ENCODE measurements at regions not wholly inside any gene's neighbourhood (a gene's known extent, or its start where the extent isn't known, plus 50 kb on each side); places are given as distances from the start of the nearest gene placed in this dataset.

- Histone ChIP-seq H3K27me3 (ENCODE audit: insufficient read depth, insufficient read length) (no peaks in the 10 kb centered on the region), H3K9ac (ENCODE audit: insufficient read length, low read depth) (no peak overlapping the region), H3K36me3 (ENCODE audit: insufficient read depth, insufficient read length, low read length) (no peaks in the 10 kb centered on the region), H3K4me3 (ENCODE audit: insufficient read length, low read depth) (no peak overlapping the region), H3K9me3 (ENCODE audit: insufficient read depth, low read length) (peaks cover 13% of the 10 kb centered on the region; the same call in 1 of the 2 replicates), H3K4me1 (ENCODE audit: insufficient read depth, insufficient read length) (no peaks in the 10 kb centered on the region)
- TF ChIP-seq SUZ12 (IDR thresholded peaks at IDR 0.05; ENCODE audit: extremely low read depth, insufficient read depth, insufficient read length) (no peak), YY1 (IDR thresholded peaks at IDR 0.05; ENCODE audit: insufficient read depth, insufficient read length) (no peak), ZNF274 (IDR thresholded peaks at IDR 0.05; ENCODE audit: low read depth, low read length) (no peak)
- DNase-seq (ENCODE audit: low read depth, low spot score): no peak
Observed at GRCh38 chr4:103938488-103938887, 218.7 kb upstream of the TACR3 start.

- H3K27me3 ChIP-seq (ENCODE audit: insufficient read depth, insufficient read length): no peaks in the 10 kb centered on the region
- H3K9ac ChIP-seq (ENCODE audit: insufficient read length, low read depth): no peak overlapping the region
- no peaks in the 10 kb centered on the region for H3K4me1 ChIP-seq (ENCODE audit: insufficient read depth, insufficient read length)
- DNase-seq (ENCODE audit: low read depth, low spot score): no peak
- H3K36me3 ChIP-seq (ENCODE audit: insufficient read depth, insufficient read length, low read length): no peaks in the 10 kb centered on the region
- peaks cover 13% of the 10 kb centered on the region; the same call in 1 of the 2 replicates for H3K9me3 ChIP-seq (ENCODE audit: insufficient read depth, low read length)
- no peak overlapping the region for H3K4me3 ChIP-seq (ENCODE audit: insufficient read length, low read depth)
- TF ChIP-seq ZNF274 (IDR thresholded peaks at IDR 0.05; ENCODE audit: low read depth, low read length) (no peak), YY1 (IDR thresholded peaks at IDR 0.05; ENCODE audit: insufficient read depth, insufficient read length) (no peak), SUZ12 (IDR thresholded peaks at IDR 0.05; ENCODE audit: extremely low read depth, insufficient read depth, insufficient read length) (no peak)
Observed at GRCh38 chr4:103936653-103937145, 216.9 kb upstream of the TACR3 start.

- Histone ChIP-seq H3K36me3 (ENCODE audit: insufficient read depth, insufficient read length, low read length) (no peaks in the 10 kb centered on the region), H3K4me1 (ENCODE audit: insufficient read depth, insufficient read length) (no peaks in the 10 kb centered on the region), H3K9ac (ENCODE audit: insufficient read length, low read depth) (no peak overlapping the region), H3K4me3 (ENCODE audit: insufficient read length, low read depth) (no peak overlapping the region), H3K27me3 (ENCODE audit: insufficient read depth, insufficient read length) (no peaks in the 10 kb centered on the region), H3K9me3 (ENCODE audit: insufficient read depth, low read length) (peaks cover 13% of the 10 kb centered on the region; the same call in 1 of the 2 replicates)
- no peak for DNase-seq (ENCODE audit: low read depth, low spot score)
- no peak for TF ChIP-seq SUZ12 (IDR thresholded peaks at IDR 0.05; ENCODE audit: extremely low read depth, insufficient read depth, insufficient read length)
- no peak for TF ChIP-seq YY1 (IDR thresholded peaks at IDR 0.05; ENCODE audit: insufficient read depth, insufficient read length)
- no peak for TF ChIP-seq ZNF274 (IDR thresholded peaks at IDR 0.05; ENCODE audit: low read depth, low read length)
Observed at GRCh38 chr4:103934178-103934789, 214.5 kb upstream of the TACR3 start.

- H3K36me3 ChIP-seq (ENCODE audit: insufficient read depth, insufficient read length, low read length): no peaks in the 10 kb centered on the region
- DNase-seq (ENCODE audit: low read depth, low spot score): no peak
- no peak overlapping the region for H3K9ac ChIP-seq (ENCODE audit: insufficient read length, low read depth)
- no peaks in the 10 kb centered on the region for H3K27me3 ChIP-seq (ENCODE audit: insufficient read depth, insufficient read length)
- H3K9me3 ChIP-seq (ENCODE audit: insufficient read depth, low read length): no peaks in the 10 kb centered on the region
- no peak overlapping the region for H3K4me3 ChIP-seq (ENCODE audit: insufficient read length, low read depth)
- TF ChIP-seq ZNF274 (IDR thresholded peaks at IDR 0.05; ENCODE audit: low read depth, low read length) (no peak), YY1 (IDR thresholded peaks at IDR 0.05; ENCODE audit: insufficient read depth, insufficient read length) (no peak), SUZ12 (IDR thresholded peaks at IDR 0.05; ENCODE audit: extremely low read depth, insufficient read depth, insufficient read length) (no peak)
- H3K4me1 ChIP-seq (ENCODE audit: insufficient read depth, insufficient read length): no peaks in the 10 kb centered on the region
Observed at GRCh38 chr4:103928370-103928769, 208.6 kb upstream of the TACR3 start.

- no peak overlapping the region for H3K4me3 ChIP-seq (ENCODE audit: insufficient read length, low read depth)
- TF ChIP-seq SUZ12 (IDR thresholded peaks at IDR 0.05; ENCODE audit: extremely low read depth, insufficient read depth, insufficient read length): no peak
- no peak for TF ChIP-seq ZNF274 (IDR thresholded peaks at IDR 0.05; ENCODE audit: low read depth, low read length)
- TF ChIP-seq YY1 (IDR thresholded peaks at IDR 0.05; ENCODE audit: insufficient read depth, insufficient read length): no peak
- H3K4me1 ChIP-seq (ENCODE audit: insufficient read depth, insufficient read length): no peaks in the 10 kb centered on the region
- no peaks in the 10 kb centered on the region for H3K9me3 ChIP-seq (ENCODE audit: insufficient read depth, low read length)
- no peak for DNase-seq (ENCODE audit: low read depth, low spot score)
- no peak overlapping the region for H3K9ac ChIP-seq (ENCODE audit: insufficient read length, low read depth)
- H3K27me3 ChIP-seq (ENCODE audit: insufficient read depth, insufficient read length): no peaks in the 10 kb centered on the region
- H3K36me3 ChIP-seq (ENCODE audit: insufficient read depth, insufficient read length, low read length): no peaks in the 10 kb centered on the region
Observed at GRCh38 chr4:103923551-103923950, 203.8 kb upstream of the TACR3 start.

GRCh38 chr4:103918214-103918613 is 198.4 kb upstream of the TACR3 start:
- no peaks in the 10 kb centered on the region for H3K9me3 ChIP-seq (ENCODE audit: insufficient read depth, low read length)
- H3K4me3 ChIP-seq (ENCODE audit: insufficient read length, low read depth): no peak overlapping the region
- no peak for DNase-seq (ENCODE audit: low read depth, low spot score)
- H3K4me1 ChIP-seq (ENCODE audit: insufficient read depth, insufficient read length): no peaks in the 10 kb centered on the region
- no peak for TF ChIP-seq ZNF274 (IDR thresholded peaks at IDR 0.05; ENCODE audit: low read depth, low read length)
- TF ChIP-seq SUZ12 (IDR thresholded peaks at IDR 0.05; ENCODE audit: extremely low read depth, insufficient read depth, insufficient read length): no peak
- no peak for TF ChIP-seq YY1 (IDR thresholded peaks at IDR 0.05; ENCODE audit: insufficient read depth, insufficient read length)
- H3K9ac ChIP-seq (ENCODE audit: insufficient read length, low read depth): no peak overlapping the region
- H3K36me3 ChIP-seq (ENCODE audit: insufficient read depth, insufficient read length, low read length): no peaks in the 10 kb centered on the region
- H3K27me3 ChIP-seq (ENCODE audit: insufficient read depth, insufficient read length): no peaks in the 10 kb centered on the region

GRCh38 chr4:103915224-103915869 is 195.6 kb upstream of the TACR3 start:
- H3K4me1 ChIP-seq (ENCODE audit: insufficient read depth, insufficient read length): no peaks in the 10 kb centered on the region
- H3K4me3 ChIP-seq (ENCODE audit: insufficient read length, low read depth): no peak overlapping the region
- H3K9me3 ChIP-seq (ENCODE audit: insufficient read depth, low read length): no peaks in the 10 kb centered on the region
- no peak for DNase-seq (ENCODE audit: low read depth, low spot score)
- H3K36me3 ChIP-seq (ENCODE audit: insufficient read depth, insufficient read length, low read length): no peaks in the 10 kb centered on the region
- no peak overlapping the region for H3K9ac ChIP-seq (ENCODE audit: insufficient read length, low read depth)
- H3K27me3 ChIP-seq (ENCODE audit: insufficient read depth, insufficient read length): no peaks in the 10 kb centered on the region
- TF ChIP-seq SUZ12 (IDR thresholded peaks at IDR 0.05; ENCODE audit: extremely low read depth, insufficient read depth, insufficient read length) (no peak), YY1 (IDR thresholded peaks at IDR 0.05; ENCODE audit: insufficient read depth, insufficient read length) (no peak), ZNF274 (IDR thresholded peaks at IDR 0.05; ENCODE audit: low read depth, low read length) (no peak)

Data from NT2/D1 (cell line).